Panc1 (cell line): ENCODE measurements at regions not wholly inside any gene's neighbourhood (a gene's known extent, or its start where the extent isn't known, plus 50 kb on each side); places are given as distances from the start of the nearest gene placed in this dataset.

ENCODE experiments used
- POLR2AphosphoS5 ChIP-seq: IDR thresholded peaks from 2 replicates; pipeline ENCODE4 v1.6.1; 2012; ENCODE audit warnings: mild to moderate bottlenecking, low read depth, low read length, moderate library complexity
- REST ChIP-seq, 2 experiments: IDR thresholded peaks; 2 replicates each; pipeline ENCODE4 v1.6.1; 2011 to 2012; ENCODE audit warnings: low read depth in 2 of 2, control low read depth in 1 of 2, low read length in 1 of 2, mild to moderate bottlenecking in 1 of 2, moderate library complexity in 1 of 2; ENCODE audit not compliant: insufficient read depth in 1 of 2
- SIN3A ChIP-seq: IDR thresholded peaks from 2 replicates; pipeline ENCODE4 v1.6.1; 2012; ENCODE audit warnings: low read depth, mild to moderate bottlenecking, low read length, moderate library complexity, borderline replicate concordance; ENCODE audit not compliant: insufficient read depth
- TF ChIP-seq, protein P1 (sequence below): fragments of 450-650 bp; IDR thresholded peaks from 2 replicates; pipeline ENCODE4 v1.5.1; 2017; ENCODE audit warnings: mild to moderate bottlenecking

DNA sequence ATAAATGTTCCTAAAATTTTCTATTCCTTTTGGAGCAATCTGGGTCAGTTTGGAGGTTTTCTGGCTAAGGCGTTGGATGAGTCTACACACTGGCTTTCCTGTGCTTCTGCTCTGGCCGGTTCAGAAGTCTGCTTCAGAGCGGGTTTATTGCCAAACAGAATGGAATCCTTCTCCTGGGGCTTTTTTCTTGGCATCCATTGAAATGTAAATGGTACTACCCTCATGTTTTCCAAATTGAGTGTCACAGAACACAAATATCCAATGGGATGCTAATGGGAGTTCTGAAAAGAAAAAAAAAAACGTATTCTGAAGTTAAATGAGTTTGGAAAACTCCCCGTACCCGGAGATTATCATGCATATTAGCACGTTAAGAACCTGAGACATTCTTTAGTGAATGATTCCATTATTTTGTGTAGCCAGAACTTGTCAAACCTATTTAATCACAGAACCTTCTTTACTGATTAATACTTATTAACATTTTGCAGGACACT, 930.3 kb downstream of the QKI start:
- TF ChIP-seq REST (IDR thresholded peaks at IDR 0.05; ENCODE audit: insufficient read depth in 1 of 2, low read depth in 2 of 2, low read length in 1 of 2) = no peak
- TF ChIP-seq, protein P1, sequence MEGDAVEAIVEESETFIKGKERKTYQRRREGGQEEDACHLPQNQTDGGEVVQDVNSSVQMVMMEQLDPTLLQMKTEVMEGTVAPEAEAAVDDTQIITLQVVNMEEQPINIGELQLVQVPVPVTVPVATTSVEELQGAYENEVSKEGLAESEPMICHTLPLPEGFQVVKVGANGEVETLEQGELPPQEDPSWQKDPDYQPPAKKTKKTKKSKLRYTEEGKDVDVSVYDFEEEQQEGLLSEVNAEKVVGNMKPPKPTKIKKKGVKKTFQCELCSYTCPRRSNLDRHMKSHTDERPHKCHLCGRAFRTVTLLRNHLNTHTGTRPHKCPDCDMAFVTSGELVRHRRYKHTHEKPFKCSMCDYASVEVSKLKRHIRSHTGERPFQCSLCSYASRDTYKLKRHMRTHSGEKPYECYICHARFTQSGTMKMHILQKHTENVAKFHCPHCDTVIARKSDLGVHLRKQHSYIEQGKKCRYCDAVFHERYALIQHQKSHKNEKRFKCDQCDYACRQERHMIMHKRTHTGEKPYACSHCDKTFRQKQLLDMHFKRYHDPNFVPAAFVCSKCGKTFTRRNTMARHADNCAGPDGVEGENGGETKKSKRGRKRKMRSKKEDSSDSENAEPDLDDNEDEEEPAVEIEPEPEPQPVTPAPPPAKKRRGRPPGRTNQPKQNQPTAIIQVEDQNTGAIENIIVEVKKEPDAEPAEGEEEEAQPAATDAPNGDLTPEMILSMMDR = no peak
- TF ChIP-seq SIN3A = no peak
- TF ChIP-seq POLR2AphosphoS5 = no peak
